ENCODE measurements at regions not wholly inside any gene's neighbourhood (a gene's known extent, or its start where the extent isn't known, plus 50 kb on each side); places are given as distances from the start of the nearest gene placed in this dataset.

DNA sequence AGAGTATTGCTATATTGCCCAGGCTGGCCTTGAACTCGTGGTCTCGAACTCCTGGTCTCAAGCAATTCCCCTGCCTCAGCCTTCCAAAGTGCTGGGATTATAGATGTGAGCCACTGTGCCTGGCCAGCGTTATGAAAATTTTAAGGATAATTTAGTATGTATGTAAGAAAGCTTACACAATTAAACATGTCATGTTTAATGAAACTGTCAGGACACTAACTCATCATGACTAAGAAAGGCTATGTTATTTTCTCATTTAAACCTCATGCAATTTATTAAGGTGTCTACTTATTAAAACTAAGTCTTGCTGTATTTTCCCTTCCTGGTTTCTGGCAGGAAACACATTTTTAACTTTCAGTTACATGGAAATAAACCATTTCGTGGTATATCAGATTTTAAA lies 106.8 kb upstream of the ATP10A start:
- Mint-ChIP-seq H3K9me3 (ENCODE audit: low read depth, unreplicated experiment) (peaks cover 2% of the 10 kb centered on the region), H3K4me1 (ENCODE audit: low read depth, unreplicated experiment) (no peaks in the 10 kb centered on the region), H3K27me3 (ENCODE audit: unreplicated experiment) (no peaks in the 10 kb centered on the region), H3K27ac (ENCODE audit: unreplicated experiment) (no peak overlapping the region), H3K36me3 (ENCODE audit: insufficient read depth, unreplicated experiment) (no peaks in the 10 kb centered on the region), H3K4me3 (ENCODE audit: low read depth, unreplicated experiment) (no peak overlapping the region)
- CTCF ChIA-PET: no interaction called here
- no peak for DNase-seq
- no TSS peak for BruUV-seq (replicated peaks)
- TF ChIP-seq, protein P1, sequence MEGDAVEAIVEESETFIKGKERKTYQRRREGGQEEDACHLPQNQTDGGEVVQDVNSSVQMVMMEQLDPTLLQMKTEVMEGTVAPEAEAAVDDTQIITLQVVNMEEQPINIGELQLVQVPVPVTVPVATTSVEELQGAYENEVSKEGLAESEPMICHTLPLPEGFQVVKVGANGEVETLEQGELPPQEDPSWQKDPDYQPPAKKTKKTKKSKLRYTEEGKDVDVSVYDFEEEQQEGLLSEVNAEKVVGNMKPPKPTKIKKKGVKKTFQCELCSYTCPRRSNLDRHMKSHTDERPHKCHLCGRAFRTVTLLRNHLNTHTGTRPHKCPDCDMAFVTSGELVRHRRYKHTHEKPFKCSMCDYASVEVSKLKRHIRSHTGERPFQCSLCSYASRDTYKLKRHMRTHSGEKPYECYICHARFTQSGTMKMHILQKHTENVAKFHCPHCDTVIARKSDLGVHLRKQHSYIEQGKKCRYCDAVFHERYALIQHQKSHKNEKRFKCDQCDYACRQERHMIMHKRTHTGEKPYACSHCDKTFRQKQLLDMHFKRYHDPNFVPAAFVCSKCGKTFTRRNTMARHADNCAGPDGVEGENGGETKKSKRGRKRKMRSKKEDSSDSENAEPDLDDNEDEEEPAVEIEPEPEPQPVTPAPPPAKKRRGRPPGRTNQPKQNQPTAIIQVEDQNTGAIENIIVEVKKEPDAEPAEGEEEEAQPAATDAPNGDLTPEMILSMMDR (IDR thresholded peaks at IDR 0.05; ENCODE audit: unreplicated experiment): no peak
- intact Hi-C loops (cut with micrococcal nuclease; ENCODE audit: unreplicated experiment): no loop called here

DNA sequence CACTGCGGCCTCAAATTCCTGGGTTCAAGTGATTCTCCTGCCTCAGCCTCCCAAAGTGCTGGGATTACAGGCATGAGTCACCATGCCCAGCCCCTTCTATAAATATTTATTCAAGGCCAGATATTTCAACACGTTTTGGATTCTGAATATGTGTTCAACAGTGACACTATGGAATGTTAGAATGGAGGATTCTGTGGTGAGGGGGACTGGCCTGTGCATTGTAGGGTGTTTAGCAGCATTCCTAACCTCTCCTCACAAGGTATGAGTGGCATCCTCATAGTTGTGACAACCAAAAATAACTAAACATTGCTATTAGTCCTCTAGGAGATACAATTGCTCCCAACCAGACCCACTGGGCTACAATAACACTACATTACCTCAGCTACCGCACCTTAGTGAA lies 104.0 kb upstream of the ATP10A start:
- H3K9me3 Mint-ChIP-seq (ENCODE audit: low read depth, unreplicated experiment): no peaks in the 10 kb centered on the region
- no peaks in the 10 kb centered on the region for H3K27me3 Mint-ChIP-seq (ENCODE audit: unreplicated experiment)
- no peak overlapping the region for H3K4me3 Mint-ChIP-seq (ENCODE audit: low read depth, unreplicated experiment)
- H3K4me1 Mint-ChIP-seq (ENCODE audit: low read depth, unreplicated experiment): no peaks in the 10 kb centered on the region
- no peak overlapping the region for H3K27ac Mint-ChIP-seq (ENCODE audit: unreplicated experiment)
- BruUV-seq (replicated peaks): no TSS peak
- H3K36me3 Mint-ChIP-seq (ENCODE audit: insufficient read depth, unreplicated experiment): no peaks in the 10 kb centered on the region
- intact Hi-C loops (cut with micrococcal nuclease; ENCODE audit: unreplicated experiment): no loop called here
- TF ChIP-seq, protein P1 (IDR thresholded peaks at IDR 0.05; ENCODE audit: unreplicated experiment): no peak
- DNase-seq: no peak
- CTCF ChIA-PET: no interaction called here

DNA sequence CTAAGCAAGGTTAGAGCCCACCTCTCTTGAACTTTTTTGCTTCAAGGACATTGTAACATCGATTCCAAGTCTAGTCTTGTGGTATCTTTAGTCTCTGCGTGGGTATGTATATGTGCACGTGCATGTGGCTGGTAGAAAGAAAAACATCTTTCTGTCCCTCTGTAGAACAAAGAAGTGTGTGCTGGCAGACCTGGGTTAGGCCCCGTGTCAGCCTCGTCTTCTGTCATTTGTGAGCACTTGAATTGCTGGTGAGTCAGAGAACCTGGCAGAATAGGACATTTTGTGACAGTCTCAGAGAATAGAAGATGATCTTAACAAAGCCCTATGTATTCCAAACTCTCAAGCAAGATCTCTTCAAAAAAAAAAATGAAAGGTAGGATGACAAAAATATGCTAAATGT lies 102.2 kb upstream of the ATP10A start:
- Mint-ChIP-seq H3K9me3 (ENCODE audit: low read depth, unreplicated experiment) (no peaks in the 10 kb centered on the region), H3K27ac (ENCODE audit: unreplicated experiment) (no peak overlapping the region), H3K27me3 (ENCODE audit: unreplicated experiment) (no peaks in the 10 kb centered on the region), H3K4me3 (ENCODE audit: low read depth, unreplicated experiment) (no peak overlapping the region), H3K36me3 (ENCODE audit: insufficient read depth, unreplicated experiment) (no peaks in the 10 kb centered on the region), H3K4me1 (ENCODE audit: low read depth, unreplicated experiment) (no peaks in the 10 kb centered on the region)
- no TSS peak for BruUV-seq (replicated peaks)
- no peak for DNase-seq
- CTCF ChIA-PET: no interaction called here
- intact Hi-C loops (cut with micrococcal nuclease; ENCODE audit: unreplicated experiment): no loop called here
- TF ChIP-seq, protein P1 (IDR thresholded peaks at IDR 0.05; ENCODE audit: unreplicated experiment): no peak

DNA sequence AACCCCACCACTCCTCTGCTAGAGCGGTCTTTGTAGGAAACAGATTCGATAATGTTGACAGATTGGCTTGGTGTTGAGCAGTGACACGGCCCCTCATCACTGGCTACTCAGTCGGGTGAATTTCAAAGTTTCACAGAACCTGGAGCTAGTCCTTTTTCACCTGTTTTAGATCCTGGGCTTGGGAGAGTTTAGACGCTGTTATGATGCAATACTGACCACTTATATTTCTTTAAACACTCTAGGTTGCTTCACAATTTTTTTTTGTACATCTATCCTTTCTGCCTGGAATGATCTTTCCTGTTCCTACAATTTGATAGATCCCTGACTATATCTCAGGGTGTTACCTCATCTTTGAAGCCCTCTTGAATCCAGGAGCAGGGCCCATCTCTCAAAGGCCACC lies 97.1 kb upstream of the ATP10A start:
- no peaks in the 10 kb centered on the region for H3K27me3 Mint-ChIP-seq (ENCODE audit: unreplicated experiment)
- no TSS peak for BruUV-seq (replicated peaks)
- H3K27ac Mint-ChIP-seq (ENCODE audit: unreplicated experiment): no peak overlapping the region
- TF ChIP-seq, protein P1 (IDR thresholded peaks at IDR 0.05; ENCODE audit: unreplicated experiment): no peak
- no peaks in the 10 kb centered on the region for H3K36me3 Mint-ChIP-seq (ENCODE audit: insufficient read depth, unreplicated experiment)
- H3K4me1 Mint-ChIP-seq (ENCODE audit: low read depth, unreplicated experiment): no peaks in the 10 kb centered on the region
- intact Hi-C loops (cut with micrococcal nuclease; ENCODE audit: unreplicated experiment): no loop called here
- DNase-seq: no peak
- CTCF ChIA-PET: no interaction called here
- H3K4me3 Mint-ChIP-seq (ENCODE audit: low read depth, unreplicated experiment): no peak overlapping the region
- H3K9me3 Mint-ChIP-seq (ENCODE audit: low read depth, unreplicated experiment): no peaks in the 10 kb centered on the region

DNA sequence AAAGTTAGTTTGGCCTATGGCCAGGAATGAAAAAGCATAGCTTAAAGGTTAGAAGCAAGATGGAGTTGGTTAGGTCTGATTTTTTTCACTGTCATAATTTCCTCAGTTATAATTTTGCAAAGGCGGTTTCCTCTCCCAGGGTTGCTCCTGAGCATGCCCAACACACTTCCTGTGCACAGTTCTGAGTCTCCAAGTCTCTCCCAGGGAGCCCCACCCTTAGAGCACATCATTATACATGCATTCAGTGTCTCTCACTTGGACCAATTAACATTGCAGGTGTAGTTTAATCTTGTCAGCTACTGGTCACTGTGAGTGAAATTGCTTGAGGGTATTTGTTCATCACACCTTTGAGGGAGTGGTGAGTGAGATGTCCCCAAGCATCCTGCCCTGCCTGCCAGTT lies 96.0 kb upstream of the ATP10A start:
- no peaks in the 10 kb centered on the region for H3K27me3 Mint-ChIP-seq (ENCODE audit: unreplicated experiment)
- H3K9me3 Mint-ChIP-seq (ENCODE audit: low read depth, unreplicated experiment): no peaks in the 10 kb centered on the region
- BruUV-seq (replicated peaks): no TSS peak
- no peak overlapping the region for H3K27ac Mint-ChIP-seq (ENCODE audit: unreplicated experiment)
- no peak for DNase-seq
- no peak overlapping the region for H3K4me3 Mint-ChIP-seq (ENCODE audit: low read depth, unreplicated experiment)
- H3K36me3 Mint-ChIP-seq (ENCODE audit: insufficient read depth, unreplicated experiment): no peaks in the 10 kb centered on the region
- CTCF ChIA-PET: no interaction called here
- no peaks in the 10 kb centered on the region for H3K4me1 Mint-ChIP-seq (ENCODE audit: low read depth, unreplicated experiment)
- intact Hi-C loops (cut with micrococcal nuclease; ENCODE audit: unreplicated experiment): no loop called here
- TF ChIP-seq, protein P1 (IDR thresholded peaks at IDR 0.05; ENCODE audit: unreplicated experiment): no peak

Data from Calu3 (cell line).